ENCODE measurements at regions not wholly inside any gene's neighbourhood (a gene's known extent, or its start where the extent isn't known, plus 50 kb on each side); places are given as distances from the start of the nearest gene placed in this dataset.
"Not testable (repeated sequence)": the region's sequence is repeated elsewhere in the genome, so short reads cannot be mapped to it uniquely, and the experiment has no call there.

DNA sequence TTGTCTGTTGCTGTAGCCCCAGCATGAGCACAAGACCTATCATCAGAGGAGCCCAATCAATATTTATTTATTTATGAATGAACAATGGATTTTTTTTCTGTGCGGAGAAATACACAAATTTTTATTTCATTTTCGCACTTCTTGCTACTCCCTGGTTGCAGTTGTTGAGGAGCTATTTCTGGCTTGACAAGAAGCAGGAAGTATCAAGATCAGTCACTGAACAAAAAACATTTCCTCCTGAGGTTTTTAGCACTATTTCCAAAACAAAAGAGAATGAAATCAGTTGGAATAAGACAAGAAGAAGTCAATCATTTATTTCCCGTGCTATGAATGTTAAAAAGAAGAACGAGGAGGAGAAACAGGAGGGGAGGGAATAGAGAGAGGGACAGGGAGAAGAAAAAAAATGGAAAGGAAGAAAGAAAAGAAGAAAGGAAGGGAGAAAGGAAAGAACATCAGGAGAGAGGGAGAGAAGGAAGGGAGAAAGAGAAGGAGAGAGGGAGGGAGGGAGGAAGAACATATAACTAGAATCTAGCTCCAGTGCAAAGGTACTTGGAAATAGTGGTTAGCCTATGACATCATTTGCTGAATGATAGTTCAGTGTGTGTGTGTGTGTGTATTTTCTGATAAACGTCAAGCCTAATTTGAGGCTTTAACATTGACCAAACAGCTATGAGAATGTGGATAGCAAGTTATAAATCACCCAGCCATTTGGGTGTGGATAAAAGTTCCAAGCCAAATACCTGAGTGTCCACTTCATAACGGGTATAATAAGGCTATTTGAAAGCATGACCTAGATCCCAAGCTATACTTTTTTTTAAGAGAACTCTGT lies 586.0 kb downstream of the EBF1 start:
- no peak for DNase-seq

DNA sequence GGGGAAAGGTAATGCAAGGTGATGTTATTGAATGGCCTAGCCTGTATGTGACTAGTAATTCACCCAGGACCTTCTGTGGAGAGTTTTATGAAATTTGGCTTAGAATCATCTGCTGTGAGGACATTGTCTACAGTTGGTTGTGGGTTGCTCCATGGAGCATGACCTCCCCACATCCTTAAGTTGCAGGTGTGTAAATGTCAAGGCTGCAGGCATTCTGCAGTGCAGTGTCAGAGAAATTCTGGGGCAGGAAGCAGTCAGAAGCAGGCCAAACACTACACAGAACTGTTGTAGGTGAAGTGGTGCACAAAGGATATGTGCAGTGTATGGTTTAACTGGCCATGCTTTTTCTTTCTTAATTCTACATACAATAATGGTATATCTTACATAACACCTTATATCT lies 588.3 kb downstream of the EBF1 start:
- DNase-seq, result no peak

DNA sequence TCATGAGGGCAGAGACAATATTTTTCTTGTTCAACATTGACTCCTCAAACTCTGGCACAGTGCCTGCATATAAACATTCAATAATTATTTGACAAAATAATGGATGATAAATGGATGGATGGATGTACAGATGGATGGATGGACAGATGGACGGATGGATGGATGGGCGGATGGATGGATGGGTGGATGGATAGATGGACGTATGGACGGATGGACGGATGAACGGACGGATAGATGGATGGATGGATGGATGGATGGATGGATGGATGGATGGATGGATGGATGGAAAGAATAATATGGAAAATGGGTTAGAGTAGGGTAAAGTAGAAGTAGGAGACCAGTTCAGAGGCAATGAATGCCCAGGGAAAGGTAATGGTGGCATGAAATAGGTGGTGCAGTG lies 589.2 kb downstream of the EBF1 start:
- no peak for DNase-seq

DNA sequence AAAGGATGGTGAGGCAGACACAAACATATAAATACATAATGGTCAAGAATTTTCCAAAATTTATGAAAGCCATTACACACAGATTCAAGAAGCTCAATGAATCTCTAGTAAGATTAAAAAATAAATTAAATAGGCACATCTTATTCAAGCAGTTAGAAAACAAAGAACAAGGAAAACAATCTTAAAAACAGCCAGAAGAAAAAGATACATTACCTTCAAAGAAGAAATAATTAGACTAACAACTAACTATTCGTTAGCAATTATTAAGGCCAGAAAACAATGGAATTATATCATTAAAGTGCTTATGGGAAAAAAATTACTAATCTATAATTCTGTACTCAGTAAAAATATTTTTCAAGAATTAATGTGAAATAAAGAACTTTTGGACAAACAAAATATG lies 593.1 kb downstream of the EBF1 start:
- DNase-seq, result no peak

DNA sequence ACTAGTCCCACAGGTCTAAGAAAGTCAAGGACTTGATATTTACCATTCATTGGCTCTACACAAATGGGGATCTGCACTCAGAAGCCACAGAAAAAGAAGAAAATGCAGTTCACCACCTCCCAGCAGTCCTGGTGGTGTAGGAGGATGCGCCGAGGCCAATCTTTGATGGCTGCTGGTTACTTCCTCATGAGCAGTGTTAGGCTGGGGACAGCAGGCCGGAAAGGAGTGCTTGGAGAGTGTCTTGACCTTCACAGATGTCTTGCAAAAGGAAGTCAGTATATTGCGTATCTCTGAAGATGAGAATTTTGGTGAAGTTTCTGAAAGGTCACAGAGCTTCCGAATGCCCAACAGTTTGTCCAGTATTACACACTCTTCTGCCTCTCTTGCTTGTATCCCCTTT lies 597.0 kb downstream of the EBF1 start:
- no peak for DNase-seq

DNA sequence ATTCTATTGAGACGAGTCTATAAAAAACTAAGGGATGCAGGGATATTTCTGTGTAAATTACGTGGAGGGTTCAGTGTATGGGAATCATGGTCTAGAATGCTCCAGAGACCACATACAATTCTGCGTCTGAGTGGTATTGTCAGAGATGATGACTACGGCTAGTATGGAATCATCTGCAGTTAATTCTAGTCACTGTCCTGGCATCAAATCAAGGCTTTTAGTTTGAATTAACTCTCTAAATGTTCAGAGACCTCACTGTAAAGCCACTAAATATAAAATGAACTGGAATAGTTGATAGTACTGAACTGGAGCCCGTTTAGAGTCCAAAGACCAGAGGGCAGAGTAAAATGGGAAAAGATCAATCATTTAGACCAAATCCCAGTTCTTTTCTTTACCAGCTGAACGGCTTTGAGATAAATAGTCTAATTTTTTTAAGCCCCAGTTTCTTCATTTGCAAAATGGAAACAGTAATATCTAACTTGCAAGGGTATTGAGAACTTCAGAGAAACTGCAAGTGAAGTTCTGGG lies 599.8 kb downstream of the EBF1 start:
- no peak for DNase-seq

DNA sequence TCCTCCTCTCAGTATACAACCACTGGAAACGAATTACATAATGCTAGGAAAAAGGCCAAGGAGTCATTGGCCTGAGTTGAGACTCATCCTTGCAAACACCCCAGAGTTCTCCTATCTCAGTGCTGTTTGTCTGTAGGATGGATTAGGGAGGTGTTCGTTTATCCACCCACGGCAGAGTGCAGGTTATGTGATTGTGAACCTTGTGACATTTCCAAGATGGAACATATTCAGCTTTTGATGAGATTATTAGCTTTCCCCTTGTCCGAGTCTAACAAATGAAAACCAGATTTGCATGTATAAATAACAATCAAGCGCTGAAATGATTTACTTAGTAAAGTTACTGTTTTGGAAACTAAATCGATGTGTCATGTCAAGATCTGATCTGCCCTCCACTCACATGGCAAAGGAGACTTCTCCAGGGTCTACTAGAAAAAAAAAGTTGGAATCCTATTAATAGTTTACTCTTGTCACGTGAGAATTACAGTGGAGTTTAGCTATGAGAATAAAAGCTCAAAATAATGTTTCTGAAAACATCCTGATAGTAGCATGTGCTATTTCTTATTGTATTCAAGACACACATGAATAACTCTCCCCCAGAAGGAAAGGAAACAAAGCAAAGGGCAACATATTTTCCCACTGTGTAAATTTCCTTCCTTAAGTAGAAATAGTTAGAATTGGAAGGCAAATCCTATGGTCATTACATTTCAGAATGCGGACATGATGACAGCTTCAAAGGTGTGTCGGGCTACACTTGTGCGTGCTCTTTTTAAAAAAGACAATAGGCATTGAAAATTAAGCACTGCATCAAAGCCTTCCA lies 600.4 kb downstream of the EBF1 start:
- no peak for DNase-seq

DNA sequence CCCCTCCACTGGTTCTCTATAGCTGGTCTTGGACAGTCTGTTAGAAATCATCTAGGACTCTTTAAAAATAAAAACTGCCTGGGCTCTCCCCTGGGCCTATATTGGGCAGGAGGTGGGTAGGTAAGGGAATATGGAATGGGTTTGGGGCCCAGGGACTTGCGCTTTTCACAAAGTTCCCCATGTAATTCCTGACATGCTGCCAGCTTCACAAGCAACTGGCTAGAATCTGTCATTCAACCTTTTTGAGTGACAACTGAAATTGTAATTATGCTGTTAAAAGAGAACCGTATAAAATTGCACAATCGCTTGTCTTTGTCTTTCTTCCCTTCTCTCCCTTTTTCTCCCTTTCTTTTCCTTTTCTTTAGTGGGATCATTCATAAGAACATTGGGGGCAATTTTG lies 603.1 kb downstream of the EBF1 start:
- no peak for DNase-seq

DNA sequence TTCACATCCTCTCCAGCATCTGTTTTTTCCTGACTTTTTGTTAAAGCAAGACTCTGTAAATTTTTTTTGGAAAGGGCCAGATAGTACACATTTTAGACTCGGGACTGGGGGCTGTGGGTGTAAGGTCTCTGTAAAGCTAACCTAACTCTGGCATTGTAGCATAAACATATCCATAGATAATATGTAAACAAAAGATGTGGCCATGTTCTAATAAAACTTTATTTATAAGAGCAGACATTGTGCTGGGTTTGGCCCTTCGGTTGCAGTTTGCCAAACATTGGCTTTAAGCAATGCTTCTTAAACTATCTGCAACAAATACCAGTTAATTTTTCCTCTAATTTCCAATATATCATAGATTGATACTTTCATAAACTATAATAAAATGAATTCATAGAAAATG lies 605.2 kb downstream of the EBF1 start:
- no peak for DNase-seq

DNA sequence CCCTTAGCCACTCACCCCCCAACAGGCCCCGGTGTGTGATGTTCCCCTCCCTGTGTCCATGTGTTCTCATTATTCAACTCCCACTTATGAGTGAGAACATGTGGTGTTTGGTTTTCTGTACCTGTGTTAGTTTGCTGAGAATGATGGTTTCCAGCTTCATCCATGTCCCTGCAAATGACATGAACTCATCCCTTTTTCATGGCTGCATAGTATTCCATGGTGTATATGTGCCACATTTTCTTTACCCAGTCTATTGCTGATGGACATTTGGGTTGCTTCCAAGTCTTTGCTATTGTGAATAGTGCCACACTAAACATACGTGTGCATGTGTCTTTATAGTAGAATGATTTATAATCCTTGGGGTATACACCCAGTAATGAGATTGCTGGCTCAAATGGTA lies 605.7 kb downstream of the EBF1 start:
- not testable (repeated sequence) for DNase-seq

DNA sequence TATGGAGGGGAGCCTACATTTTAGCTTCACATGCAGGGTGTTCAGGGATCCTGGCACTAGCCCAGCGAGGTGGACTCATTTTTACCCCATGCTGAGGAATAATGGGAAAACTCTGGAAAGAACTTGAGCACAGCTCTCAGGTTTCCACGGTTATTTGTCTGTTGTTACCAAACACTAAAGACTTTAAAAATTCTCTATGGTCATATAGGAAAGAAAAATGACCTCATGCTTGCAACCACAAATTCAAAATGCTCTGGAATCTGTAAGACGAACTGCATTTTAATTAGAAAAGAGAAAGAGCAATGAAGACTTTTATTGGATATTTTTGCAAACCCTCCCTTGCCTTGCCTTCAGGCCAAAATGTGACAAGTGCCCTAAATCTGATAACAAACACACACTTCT lies 606.9 kb downstream of the EBF1 start:
- no peak for DNase-seq

DNA sequence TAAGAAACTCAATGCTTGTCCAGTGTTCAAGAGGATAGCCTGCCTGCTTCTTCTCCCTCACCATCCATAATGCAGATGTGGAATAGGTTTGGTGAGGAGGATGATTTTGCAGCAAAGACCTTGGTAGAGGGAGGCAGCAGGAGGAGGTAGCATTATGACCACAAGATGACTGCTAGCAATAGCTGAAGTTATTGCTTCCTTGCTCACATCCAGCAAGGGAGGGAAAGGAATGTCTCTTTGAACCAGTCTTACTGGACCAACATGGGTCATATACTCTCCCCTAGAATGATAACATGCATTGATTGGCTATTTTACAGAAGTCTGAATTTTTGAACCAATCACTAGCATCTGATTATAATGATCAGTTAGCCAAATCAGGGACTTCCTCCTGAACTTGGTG lies 607.6 kb downstream of the EBF1 start:
- no peak for DNase-seq

DNA sequence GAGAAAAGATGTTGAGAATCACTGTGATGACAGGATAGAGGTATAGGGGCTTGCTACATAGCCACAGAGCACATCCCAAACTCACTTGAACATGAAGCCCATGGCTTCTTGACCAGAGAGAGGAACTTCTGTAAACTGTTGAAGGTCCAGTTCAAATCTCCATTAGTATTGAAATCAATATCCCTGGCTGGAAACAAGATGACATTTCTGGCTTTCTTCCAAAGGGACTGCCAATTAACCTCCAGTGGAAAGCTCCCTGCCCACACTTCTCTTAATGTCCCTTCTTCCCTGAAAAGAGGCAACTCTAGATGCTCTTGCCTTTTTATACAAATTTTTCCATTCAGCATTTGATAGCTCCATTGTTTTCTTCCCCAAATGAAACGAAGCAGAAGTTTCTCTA lies 612.1 kb downstream of the EBF1 start:
- no peak for DNase-seq

DNA sequence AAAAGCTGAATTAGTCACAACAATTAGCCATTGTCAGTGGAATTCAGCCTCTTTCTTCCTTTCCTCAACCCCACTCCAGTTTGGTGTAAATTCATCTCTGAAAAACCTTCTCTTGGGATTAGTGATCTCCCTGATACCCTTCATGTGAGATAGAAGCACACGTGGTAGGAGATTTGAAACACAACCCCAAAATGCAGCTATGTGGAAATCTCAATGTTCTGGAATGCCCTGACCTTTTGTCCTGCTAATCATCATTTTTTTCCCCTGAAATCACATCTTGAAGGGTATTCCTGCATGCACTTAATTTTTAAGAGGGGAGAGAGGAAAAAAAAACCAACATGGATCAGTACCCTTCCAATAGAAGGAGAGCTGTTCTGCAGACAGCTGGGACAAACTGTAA lies 612.6 kb downstream of the EBF1 start:
- DNase-seq, result no peak

DNA sequence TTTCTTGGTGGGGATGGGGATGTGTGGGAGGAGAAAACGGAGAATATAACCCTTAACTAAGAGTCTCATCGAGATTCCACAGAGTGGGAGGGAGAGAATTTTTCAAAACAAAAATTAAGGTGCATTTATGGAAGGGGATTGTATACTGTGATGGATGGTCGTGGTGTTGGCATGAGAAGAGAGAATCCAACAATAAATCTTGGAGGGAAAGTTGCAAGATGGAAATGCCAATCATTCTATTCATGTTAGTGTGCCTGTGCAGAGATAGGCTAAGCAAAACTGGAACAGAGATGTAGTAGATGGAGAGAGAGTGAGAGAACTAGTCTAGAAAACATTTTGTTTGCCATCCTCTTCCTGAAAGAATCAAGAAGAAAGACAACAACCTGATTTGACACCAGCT lies 613.1 kb downstream of the EBF1 start:
- DNase-seq, result no peak

DNA sequence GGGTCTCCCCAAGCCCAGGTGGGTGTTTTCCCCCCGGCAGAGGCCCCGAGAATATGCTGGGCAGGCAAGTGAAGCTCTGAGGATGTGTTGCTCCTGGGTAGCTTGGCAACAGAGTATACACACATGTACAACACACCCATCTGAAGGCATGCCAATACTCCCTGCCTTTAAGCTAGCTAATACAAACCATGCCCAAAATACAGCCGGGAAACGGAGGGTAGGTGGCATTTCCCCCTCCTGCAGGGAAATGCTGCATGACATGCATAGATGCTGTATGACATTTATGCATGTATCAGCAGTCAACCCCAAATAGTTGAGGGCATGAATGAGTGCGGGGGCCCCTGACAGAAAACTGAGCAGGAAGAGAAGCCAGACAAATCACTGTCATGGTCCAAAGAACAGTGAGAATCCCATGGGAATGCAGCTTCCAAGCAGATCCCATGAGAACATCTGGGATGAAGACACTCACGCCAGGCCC lies 614.1 kb downstream of the EBF1 start:
- DNase-seq, result no peak

DNA sequence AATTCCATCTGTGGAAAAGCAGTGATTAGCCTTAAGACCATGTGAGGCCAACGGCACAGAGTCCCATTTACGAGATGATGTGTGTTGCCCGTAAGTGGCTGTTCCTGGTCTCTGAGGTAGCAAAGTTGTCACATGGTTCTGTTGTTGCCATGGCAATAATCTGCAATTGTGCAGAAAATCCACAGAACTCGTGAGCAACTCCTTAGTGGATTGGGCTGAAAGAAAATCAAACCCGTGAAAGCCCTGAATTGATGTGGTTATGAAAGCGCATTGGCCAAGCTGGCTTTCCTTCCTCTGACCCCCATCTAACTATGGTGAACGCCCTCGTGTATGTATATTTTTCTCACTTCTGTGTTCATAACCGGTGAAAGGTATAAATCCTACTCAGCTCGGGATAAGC lies 614.7 kb downstream of the EBF1 start:
- DNase-seq, result no peak

DNA sequence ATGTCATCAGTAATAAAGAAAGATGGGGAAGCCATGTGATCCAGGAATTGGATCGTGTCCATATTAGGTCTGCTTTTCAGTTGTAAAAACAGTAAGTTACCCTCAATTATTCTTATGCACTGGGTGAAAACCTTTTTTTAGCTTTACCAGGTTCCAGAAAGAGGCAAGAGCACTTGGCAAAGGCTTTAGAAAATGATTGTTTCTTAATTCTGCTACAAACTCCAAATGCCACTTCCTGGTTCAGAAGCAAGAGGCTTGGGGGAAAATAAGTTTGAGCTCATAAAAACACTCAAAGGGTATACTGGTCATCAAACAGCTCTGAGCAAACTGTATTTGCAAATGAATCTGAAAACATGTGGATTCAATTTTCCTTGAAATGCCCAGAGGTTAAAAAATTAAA lies 615.6 kb downstream of the EBF1 start:
- DNase-seq, result no peak

DNA sequence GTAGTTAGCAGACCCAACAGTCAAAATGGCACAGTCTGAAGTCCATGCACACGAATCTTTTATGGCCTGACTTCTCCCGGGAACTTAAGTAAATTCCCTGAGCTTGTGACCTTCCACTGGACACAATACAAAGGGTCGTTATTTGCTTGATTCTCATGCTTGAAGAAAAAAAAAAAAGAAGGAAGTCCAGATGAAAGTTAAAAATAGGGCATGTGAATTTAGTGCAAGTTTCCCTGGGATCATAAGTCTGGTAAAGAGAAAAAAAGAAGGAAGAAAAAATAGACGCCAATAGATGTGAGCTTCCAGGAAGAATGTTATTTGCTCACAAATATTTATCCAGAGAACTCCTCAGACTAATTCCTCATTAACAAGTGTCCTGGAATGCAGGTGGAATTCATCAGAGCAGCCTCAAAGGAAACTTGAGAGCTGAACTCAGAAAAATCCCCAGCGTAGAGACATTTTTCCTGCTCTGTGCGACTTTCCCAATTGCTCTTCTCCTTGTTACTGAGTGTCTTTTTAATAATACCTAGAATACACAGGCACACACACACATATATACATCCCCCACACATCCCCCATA lies 616.3 kb downstream of the EBF1 start:
- no peak for DNase-seq

DNA sequence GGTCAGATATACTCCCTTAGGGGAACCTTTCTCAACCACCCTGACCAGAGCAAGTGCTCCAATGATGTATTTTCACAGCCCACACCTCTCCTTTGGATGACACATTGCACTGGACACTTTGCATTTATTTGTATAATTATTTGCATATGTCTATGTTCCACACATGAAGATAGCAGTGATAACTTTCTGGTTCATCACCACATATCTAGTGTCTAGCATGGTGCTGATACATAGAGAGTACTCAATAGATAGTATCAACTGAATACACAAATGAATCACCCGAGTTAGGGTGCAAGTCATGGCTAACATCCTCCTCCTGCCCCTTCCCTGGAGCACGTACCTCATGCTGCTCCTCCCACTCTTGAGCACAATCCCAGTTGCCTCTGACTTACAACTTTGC lies 617.6 kb downstream of the EBF1 start:
- no peak for DNase-seq

DNA sequence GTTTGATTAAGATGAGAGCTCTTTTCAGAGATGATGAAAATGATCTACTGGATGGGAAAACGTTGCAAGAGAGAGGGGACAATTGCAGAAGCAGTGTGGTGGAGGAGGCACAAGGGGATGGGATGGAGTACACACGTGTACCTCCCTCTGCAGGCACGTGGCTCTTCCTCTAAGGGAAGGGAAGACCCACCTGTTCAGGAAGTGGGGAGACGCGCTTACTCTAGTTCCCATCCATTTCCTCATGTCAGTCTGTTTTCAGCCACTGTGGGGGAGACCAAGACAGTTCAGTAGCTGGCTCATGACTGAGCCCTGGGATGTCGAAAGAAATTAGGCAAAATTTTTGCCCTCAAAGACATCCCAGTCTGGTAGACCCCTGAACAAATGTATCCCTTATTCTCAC lies 619.2 kb upstream of the CLINT1 start:
- no peak for DNase-seq

DNA sequence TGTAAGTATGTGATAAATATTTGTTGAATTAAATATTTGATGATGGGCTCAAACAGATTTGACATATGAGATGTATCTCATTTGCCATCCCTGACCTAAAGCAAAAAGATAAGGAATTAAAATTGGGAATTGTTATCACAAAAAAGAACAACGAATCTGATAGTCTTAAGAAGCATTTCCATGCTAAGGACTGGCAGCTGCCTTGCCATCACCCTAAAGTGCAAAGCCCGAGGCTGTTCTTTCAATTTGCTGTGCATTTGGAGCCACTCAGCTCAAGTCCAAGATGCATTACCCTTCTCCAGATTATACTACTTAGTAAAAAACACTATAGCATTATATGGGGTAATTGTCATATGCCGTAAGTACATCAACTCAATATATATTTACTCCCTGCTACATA lies 618.3 kb upstream of the CLINT1 start:
- no peak for DNase-seq

DNA sequence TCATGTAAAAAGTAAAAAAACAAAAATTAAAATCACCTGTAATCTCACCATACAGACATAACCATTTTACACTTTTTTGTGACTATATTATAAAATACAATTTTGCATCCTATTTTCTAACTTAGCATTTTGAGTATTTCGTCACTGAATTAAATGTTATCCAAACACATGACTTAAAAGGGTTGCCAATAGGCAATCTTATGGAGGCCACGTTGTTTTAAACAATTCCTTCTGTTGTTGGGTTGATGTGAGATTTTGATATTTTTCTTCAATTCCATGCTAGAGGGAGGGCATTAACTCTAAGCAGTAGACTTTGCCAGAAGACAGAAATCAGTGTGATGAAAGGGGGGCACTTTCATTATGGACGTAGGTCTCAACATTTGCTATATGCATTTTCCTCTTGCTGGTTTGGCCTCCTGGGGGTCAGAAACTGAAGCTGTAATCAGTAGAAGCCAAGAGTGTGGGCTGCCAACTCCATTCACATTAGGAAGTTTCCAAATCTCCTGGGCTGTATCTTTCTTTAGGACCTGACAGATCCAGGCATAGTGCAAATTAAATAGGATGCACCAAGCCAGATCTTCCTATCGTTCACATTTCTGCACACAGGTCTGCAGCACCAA lies 614.2 kb upstream of the CLINT1 start:
- DNase-seq, result no peak
